ENCODE measurements at regions not wholly inside any gene's neighbourhood (a gene's known extent, or its start where the extent isn't known, plus 50 kb on each side); places are given as distances from the start of the nearest gene placed in this dataset.
"Not testable (repeated sequence)": the region's sequence is repeated elsewhere in the genome, so short reads cannot be mapped to it uniquely, and the experiment has no call there.

DNA sequence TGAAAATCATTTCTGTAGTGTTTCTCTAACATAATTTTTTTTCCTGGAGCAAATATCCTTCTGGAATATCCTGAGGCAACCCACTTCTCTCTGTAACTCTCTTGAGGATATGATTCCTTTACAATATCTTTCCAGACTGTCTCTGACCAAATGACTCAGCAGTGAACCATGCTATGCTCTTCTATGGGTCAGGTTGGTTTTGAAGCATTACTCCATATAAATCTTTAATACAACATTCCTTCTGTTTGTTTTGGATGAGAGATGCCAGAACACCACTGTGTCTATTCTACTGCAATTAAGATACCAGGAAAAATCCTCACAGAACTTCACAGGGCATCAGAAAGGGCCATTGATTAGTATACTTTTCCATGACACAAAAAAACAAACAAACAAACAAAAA is 626.4 kb upstream of the ZNF385D start:
- peak; percentile 35 for DNase-seq (ENCODE audit: low spot score)
- FAIRE-seq, result no peak

DNA sequence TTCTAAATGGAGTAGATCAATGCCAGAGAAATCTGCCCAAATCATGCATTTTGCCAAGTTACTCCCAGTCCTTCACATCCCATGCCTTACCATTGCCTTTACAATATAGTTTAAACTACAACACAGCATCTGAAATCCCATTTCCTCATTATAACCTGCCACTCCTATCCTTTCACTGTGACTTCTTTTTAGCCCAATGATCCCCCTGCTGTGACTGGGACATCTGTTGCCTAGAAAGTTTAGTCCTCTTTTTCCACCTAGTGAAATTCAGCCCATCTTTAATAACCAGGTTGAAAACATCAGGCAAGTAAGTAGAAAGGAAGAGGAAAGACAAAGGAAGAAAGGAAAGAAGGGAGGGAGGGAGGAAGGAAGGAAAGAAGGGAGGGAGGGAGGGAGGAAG is 627.9 kb upstream of the ZNF385D start:
- FAIRE-seq (no peak), DNase-seq (ENCODE audit: low spot score) (no peak)

DNA sequence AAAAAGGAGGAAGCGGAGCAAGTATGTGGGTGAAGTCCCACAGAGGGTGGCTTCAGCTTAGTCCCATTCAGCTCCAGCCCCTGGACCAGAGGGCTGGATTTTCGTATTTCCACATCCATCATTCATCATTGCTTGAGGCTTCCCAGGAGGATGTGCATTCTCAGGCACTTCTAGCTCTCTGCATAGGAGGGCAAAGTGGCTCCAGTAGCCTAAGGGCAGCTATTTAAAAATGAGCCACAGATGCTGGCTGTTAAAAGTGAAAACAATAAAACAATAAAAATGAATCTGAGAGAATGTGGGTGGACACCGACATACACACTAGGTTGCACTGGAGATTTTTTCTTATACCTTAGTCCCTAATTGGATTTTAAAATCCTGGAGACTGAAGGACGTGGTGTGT is 629.2 kb upstream of the ZNF385D start:
- FAIRE-seq (no peak), DNase-seq (ENCODE audit: low spot score) (no peak)

GRCh38 chr3:22381564-22381963 is 630.6 kb upstream of the ZNF385D start:
- DNase-seq (ENCODE audit: low spot score); FAIRE-seq: not testable (repeated sequence)

GRCh38 chr3:22383285-22383684 is 632.3 kb upstream of the ZNF385D start:
- FAIRE-seq, result no peak
- no peak for DNase-seq (ENCODE audit: low spot score)

DNA sequence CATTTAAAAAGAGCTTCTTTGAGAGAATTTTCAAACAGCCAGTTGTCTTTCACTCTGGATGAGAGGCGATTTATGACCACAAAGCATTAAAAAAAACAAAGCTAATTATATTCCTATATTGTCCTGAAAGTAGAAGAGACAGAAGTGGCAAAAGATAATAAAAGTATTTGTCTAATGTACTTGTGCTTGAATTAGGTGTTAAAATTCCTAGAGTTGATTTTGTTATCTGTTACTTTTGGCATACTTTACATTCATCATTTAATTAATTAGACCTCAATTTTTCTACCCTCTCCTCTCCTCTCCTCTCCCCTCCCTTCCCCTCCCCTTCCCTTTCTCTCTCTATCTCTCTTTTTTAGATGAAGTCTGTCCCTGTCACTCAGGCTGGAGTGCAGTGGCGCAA is 635.1 kb upstream of the ZNF385D start:
- no peak for FAIRE-seq
- DNase-seq (ENCODE audit: low spot score), result no peak

DNA sequence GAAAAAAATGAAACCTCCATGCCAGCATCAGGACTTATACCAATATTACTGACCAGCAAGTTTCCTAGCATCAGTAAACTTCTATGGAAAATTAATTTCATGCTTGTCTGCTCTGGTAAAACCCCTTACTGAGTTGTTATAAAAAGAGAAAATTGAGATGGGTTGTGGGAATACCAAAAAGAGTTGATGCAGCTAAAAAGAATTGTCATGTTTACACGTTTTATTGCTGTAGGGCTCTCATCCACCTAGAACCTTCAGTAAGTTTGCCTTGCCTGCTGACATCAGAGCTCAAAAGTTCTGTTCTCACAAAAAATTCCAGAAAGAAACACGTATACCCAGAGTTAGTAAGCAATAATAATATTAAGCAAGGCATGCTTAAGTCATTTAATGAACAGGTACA is 641.3 kb upstream of the ZNF385D start:
- no peak for FAIRE-seq

GRCh38 chr3:22392859-22393258 is 641.8 kb upstream of the ZNF385D start:
- FAIRE-seq (no peak), DNase-seq (ENCODE audit: low spot score) (no peak)

More for the DNA sequence above, 641.3 kb upstream of the ZNF385D start:
- no peak for DNase-seq (ENCODE audit: low spot score)

GRCh38 chr3:22399566-22399965 is 648.6 kb upstream of the ZNF385D start:
- FAIRE-seq (no peak), DNase-seq (ENCODE audit: low spot score) (no peak)

DNA sequence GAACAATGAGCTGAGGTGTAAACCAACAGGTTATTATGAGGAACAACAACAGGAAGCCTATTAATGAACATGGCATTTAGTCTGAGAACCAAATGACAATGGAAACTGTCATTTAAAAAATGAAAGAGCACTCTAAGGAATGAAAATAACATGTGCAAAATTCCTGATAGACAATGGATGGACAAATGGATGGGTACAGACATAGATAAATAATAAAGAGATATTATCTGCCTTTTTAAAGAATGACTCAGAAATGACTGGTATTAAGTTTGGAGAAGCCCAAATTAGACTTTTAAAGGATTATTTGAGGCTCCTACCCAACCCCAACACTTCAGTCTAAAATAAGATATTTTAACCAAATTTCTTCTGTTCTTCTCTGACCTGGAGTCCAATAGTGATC is 650.5 kb upstream of the ZNF385D start:
- no peak for DNase-seq (ENCODE audit: low spot score)
- no peak for FAIRE-seq

DNA sequence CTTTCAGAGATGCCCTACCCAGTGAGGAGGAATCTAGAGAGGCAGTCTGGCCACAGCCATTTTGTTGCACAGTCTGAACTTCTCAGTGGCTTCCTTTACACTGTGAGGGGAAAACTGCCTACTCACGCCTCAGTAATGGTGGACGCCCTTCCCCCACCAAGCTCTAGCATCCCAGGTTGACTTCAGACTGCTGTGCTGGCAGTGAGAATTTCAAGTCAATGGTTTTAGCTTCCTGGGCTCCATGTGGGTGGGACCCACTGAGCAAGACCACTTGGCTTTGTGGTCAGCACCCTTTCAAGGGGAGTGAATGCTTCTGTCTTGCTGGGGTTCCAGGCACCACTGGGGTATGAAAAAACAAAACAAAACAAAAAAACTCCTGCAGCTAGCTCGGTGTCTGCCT is 663.2 kb upstream of the ZNF385D start:
- DNase-seq (ENCODE audit: low spot score) (no peak), FAIRE-seq (no peak)

- not testable (repeated sequence) for DNase-seq (ENCODE audit: low spot score); FAIRE-seq
These were observed 665.9 kb upstream of the ZNF385D start for GRCh38 chr3:22416838-22417446.

GRCh38 chr3:22419261-22419660 is 668.3 kb upstream of the ZNF385D start:
- no peak for FAIRE-seq
- DNase-seq (ENCODE audit: low spot score), result no peak

DNA sequence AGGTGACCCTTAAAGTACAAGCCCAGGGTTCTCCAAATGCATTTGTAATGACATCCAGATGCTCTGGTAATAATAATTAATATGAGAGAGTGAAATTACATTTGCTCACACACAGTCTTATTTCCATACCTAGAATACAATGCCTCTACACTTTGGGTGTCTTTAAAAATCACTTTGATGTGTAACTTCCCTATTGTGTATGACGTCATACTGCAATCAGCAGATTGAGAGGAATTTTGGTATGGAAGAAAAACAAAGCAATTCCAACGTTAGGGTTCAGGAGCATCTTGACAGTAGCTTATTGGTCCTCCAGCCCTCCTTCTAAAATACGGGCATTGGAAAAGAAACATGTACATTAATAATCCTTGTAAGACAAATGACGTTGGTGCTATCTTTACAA is 670.6 kb upstream of the ZNF385D start:
- DNase-seq (ENCODE audit: low spot score) (no peak), FAIRE-seq (no peak)

DNA sequence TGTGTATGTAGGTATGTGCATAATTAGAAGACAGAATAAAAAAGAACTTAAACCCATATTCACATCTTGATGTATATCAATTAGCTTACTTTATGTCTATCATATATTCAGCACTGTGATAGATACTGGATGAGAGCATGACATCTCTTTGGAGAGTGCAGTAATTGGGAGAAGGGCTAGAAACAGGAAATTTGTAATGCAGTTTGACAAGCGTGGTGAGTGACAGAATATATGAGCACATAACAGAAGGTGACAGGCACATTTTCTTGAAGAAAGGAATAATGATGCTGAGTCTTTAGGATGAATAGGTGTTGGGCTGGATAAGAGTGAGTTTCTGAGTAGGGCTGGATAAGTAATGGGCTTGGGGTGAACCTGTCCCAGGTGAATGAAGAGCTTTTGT is 680.3 kb upstream of the ZNF385D start:
- DNase-seq (ENCODE audit: low spot score) (no peak), FAIRE-seq (no peak)

DNA sequence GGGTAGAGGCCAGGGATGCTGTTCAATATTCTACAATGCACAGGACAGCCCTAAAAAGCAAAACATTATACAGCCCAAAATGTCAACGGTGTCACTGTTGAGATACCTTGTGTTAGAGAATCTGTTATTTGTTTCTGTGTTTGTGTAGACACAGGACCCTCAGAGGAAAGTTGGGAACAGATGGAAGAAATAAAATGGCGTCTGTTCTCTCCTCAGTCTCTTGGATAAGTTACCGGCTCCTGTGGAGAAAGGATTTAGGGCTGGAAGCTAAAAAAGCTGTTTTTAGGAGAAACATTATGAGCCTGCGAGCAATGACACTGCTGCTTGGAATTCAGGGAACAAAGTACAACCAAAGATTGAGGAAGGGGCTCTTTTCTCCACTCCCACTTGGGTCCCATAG is 688.6 kb upstream of the ZNF385D start:
- FAIRE-seq, result no peak
- no peak for DNase-seq (ENCODE audit: low spot score)

GRCh38 chr3:22441711-22442110 is 690.7 kb upstream of the ZNF385D start:
- FAIRE-seq, result no peak
- DNase-seq (ENCODE audit: low spot score), result no peak

- no peak for DNase-seq (ENCODE audit: low spot score)
- FAIRE-seq, result no peak
These were observed 692.7 kb upstream of the ZNF385D start for GRCh38 chr3:22443571-22444233.

GRCh38 chr3:22445336-22445735 is 694.3 kb upstream of the ZNF385D start:
- DNase-seq (ENCODE audit: low spot score); FAIRE-seq: not testable (repeated sequence)

GRCh38 chr3:22450786-22451400 is 699.9 kb upstream of the ZNF385D start:
- no peak for FAIRE-seq
- DNase-seq (ENCODE audit: low spot score), result no peak

GRCh38 chr3:22451501-22451900 is 700.5 kb upstream of the ZNF385D start:
- FAIRE-seq (no peak), DNase-seq (ENCODE audit: low spot score) (no peak)

DNA sequence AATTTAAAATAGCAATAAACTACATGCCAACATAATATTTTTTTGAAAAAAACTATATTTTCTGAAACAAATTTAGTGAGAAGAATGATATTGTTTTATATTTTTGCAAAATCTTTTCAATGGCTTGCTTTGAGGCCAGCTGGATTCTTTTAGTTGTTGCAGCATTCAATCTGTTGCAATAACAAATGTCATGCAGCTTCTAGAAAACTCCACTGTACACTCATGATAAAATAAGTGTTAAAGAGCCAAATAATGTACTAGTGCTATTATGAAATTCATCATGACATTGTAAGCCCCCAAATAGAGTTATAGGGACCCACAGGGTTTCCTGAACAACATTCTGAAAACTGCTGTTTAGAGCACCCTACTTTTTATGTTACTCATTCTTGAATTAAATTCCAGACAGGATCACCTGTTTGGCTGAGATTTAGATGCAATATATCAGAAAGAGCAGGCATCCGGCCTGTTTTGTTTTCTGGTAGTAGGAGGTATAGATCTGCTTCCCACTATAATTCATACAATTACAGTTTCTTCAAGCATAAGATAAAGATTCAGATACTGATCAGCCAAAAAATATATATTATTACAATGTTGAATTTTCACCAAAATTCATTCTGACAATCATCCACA is 703.0 kb upstream of the ZNF385D start:
- no peak for DNase-seq (ENCODE audit: low spot score)

More for the DNA sequence above, 703.0 kb upstream of the ZNF385D start:
- FAIRE-seq, result no peak
